ENCODE measurements at regions not wholly inside any gene's neighbourhood (a gene's known extent, or its start where the extent isn't known, plus 50 kb on each side); places are given as distances from the start of the nearest gene placed in this dataset.
"Not testable (repeated sequence)": the region's sequence is repeated elsewhere in the genome, so short reads cannot be mapped to it uniquely, and the experiment has no call there.

DNA sequence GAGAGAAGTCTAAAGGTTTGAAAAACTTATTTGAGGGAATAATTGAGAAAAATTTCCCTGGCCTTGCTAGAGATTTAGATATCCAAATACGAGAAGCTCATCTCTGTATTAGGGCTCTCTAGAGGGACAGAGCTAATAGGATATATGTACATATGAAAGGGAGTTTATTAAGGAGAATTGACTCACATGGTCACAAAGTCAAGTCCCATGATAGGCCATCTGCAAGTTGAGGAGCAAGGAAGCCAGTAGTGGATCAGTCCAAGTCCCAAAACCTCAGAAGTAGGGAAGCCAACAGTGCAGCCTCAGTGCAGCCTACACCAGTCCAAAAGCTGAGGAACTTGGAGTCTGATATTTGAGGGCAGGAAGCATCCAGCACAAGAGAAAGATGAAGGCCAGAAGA is 126.7 kb downstream of the PJA2 start:
- H3K27ac ChIP-seq; DNase-seq; H3K27me3 ChIP-seq (replicated peaks); in situ Hi-C loops (cut with HindIII; ENCODE audit: low pct_ligation_motif_present, low sequenced_read_pairs); H3K4me3 ChIP-seq (ENCODE audit: low read depth, low read length); H3K36me3 ChIP-seq (replicated peaks): not testable (repeated sequence)

DNA sequence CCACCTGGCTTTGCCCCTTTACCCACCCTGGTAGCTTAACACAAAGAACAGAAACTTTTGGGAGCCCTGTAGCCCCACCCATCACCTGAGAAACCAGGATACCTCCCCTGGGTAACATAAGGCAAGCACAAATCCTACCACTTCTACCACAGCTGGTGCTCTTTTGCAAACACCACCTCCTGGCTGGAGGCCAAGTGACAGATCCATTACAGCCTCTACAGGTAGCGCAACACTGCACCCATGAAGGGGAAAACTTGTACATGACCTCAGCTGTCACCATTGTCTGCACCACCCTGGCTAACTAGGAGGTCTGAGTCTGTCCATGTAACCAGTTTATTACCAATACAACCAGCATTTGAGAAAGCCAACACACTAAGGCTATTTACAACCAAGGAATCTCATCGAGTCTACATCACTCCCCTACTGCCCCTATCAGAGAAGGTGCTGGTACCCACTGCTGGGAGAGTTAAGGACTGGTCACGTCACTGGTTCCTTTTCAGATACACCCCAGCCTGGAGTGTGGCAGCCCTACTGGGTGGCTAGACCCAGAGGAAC is 128.6 kb downstream of the PJA2 start:
- in situ Hi-C loops (cut with HindIII; ENCODE audit: low pct_ligation_motif_present, low sequenced_read_pairs), result no loop called here

DNA sequence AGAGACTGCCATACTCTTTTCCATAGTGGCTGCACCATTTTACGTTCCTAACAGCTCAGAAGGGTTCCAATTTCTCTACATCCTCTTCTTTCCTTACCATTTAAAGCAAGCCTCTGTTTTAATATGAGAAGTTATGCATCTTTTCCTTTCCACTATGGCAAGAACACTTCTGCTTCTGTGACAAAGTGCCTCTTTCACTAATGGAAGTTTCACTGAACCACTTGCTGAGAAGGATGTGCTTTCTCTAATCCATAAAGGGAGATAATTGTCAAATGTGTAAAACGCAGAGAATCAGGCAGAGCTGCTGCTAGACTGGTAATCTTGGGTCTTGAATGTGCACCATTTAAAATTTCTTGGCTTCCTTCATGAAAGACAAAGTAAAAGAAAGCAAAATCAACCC is 131.6 kb downstream of the PJA2 start:
- H3K27me3 ChIP-seq (replicated peaks), result no peaks in the 10 kb centered on the region
- in situ Hi-C loops (cut with HindIII; ENCODE audit: low pct_ligation_motif_present, low sequenced_read_pairs), result no loop called here

More for the DNA sequence above, 128.6 kb downstream of the PJA2 start:
- TF ChIP-seq, protein P1, sequence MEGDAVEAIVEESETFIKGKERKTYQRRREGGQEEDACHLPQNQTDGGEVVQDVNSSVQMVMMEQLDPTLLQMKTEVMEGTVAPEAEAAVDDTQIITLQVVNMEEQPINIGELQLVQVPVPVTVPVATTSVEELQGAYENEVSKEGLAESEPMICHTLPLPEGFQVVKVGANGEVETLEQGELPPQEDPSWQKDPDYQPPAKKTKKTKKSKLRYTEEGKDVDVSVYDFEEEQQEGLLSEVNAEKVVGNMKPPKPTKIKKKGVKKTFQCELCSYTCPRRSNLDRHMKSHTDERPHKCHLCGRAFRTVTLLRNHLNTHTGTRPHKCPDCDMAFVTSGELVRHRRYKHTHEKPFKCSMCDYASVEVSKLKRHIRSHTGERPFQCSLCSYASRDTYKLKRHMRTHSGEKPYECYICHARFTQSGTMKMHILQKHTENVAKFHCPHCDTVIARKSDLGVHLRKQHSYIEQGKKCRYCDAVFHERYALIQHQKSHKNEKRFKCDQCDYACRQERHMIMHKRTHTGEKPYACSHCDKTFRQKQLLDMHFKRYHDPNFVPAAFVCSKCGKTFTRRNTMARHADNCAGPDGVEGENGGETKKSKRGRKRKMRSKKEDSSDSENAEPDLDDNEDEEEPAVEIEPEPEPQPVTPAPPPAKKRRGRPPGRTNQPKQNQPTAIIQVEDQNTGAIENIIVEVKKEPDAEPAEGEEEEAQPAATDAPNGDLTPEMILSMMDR (IDR thresholded peaks at IDR 0.05; ENCODE audit: low read depth, low read length, missing control alignments), result no peak
- Histone ChIP-seq H3K27ac (no peak overlapping the region), H3K27me3 (replicated peaks) (no peaks in the 10 kb centered on the region), H3K36me3 (replicated peaks) (no peaks in the 10 kb centered on the region), H3K4me3 (ENCODE audit: low read depth, low read length) (no peak overlapping the region)
- DNase-seq, result no peak

DNA sequence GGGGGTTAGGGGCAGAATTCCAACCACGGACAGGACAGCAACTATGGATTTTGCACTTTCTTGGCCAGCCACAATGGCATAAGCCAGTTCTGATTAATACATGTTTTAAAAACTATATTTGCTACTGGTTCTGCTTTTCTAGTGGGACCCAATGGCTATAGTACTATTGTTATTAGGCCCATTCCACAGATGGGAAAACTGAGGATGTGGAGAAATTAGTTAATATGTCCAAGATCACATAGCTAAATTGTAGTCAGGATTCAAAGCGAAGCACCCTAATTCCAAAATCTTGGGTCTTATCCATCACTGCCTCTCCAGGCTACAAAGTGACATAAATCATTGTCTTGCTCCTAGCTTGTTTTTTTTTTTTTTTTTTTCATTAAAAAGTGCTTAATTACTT is 133.9 kb downstream of the PJA2 start:
- DNase-seq, result no peak
- no peaks in the 10 kb centered on the region for H3K27me3 ChIP-seq (replicated peaks)
- no peaks in the 10 kb centered on the region for H3K36me3 ChIP-seq (replicated peaks)
- TF ChIP-seq, protein P1 (IDR thresholded peaks at IDR 0.05; ENCODE audit: low read depth, low read length, missing control alignments), result no peak
- in situ Hi-C loops (cut with HindIII; ENCODE audit: low pct_ligation_motif_present, low sequenced_read_pairs), result no loop called here
- no peak overlapping the region for H3K4me3 ChIP-seq (ENCODE audit: low read depth, low read length)
- H3K27ac ChIP-seq, result no peak overlapping the region

More for the DNA sequence above, 131.6 kb downstream of the PJA2 start:
- no peak for DNase-seq
- Histone ChIP-seq H3K4me3 (ENCODE audit: low read depth, low read length) (no peak overlapping the region), H3K36me3 (replicated peaks) (no peaks in the 10 kb centered on the region), H3K27ac (no peak overlapping the region)
- TF ChIP-seq, protein P1 (IDR thresholded peaks at IDR 0.05; ENCODE audit: low read depth, low read length, missing control alignments), result no peak

DNA sequence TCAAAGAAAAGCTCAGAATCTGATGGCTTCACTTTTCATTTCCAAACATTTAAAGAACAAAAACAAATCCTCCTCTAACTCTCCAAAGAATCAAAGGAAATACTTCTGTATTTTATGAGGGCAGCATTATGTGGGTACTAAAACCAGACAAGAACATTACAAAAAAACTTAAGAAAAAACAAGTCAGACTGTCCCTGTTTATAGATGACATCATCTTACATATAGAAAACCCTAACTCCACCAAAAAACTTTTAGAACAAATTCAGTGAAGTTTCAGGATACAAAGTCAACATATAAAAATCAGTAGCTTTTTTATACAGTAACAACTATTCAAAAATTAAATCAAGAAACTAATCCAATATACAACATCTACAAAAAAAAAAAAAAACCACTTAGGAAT is 136.2 kb downstream of the PJA2 start:
- H3K36me3 ChIP-seq (replicated peaks), result no peaks in the 10 kb centered on the region
- no peak for DNase-seq
- TF ChIP-seq, protein P1 (IDR thresholded peaks at IDR 0.05; ENCODE audit: low read depth, low read length, missing control alignments), result no peak
- no peak overlapping the region for H3K27ac ChIP-seq
- in situ Hi-C loops (cut with HindIII; ENCODE audit: low pct_ligation_motif_present, low sequenced_read_pairs), result no loop called here
- H3K4me3 ChIP-seq (ENCODE audit: low read depth, low read length), result no peak overlapping the region
- H3K27me3 ChIP-seq (replicated peaks), result no peaks in the 10 kb centered on the region

DNA sequence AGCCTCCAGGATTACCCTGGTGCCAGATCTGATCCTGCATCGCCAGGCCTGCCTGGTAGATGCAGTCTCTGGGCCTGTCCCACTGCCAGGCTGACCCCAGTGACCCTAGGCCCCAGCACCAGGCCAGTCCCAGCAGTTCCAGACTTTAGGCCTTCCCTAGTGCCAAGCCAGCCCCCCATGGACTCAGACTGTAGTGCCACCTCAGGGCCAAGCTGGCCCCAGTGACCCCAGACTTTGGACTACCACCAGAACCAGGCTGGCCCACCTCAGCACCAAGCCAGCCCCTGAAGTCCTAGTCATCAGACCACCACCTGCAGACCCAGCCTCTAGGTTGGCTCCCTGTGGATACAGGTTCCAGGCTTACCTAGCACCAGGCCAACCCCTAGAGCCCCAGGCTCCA is 142.5 kb downstream of the PJA2 start:
- Histone ChIP-seq H3K27ac (no peak overlapping the region), H3K36me3 (replicated peaks) (no peaks in the 10 kb centered on the region), H3K27me3 (replicated peaks) (no peaks in the 10 kb centered on the region), H3K4me3 (ENCODE audit: low read depth, low read length) (no peak overlapping the region)
- TF ChIP-seq, protein P1 (IDR thresholded peaks at IDR 0.05; ENCODE audit: low read depth, low read length, missing control alignments), result no peak
- DNase-seq, result no peak
- in situ Hi-C loops (cut with HindIII; ENCODE audit: low pct_ligation_motif_present, low sequenced_read_pairs), result no loop called here

All from brain microvascular endothelial cell (primary cell).